ENCODE measurements at regions not wholly inside any gene's neighbourhood (a gene's known extent, or its start where the extent isn't known, plus 50 kb on each side); places are given as distances from the start of the nearest gene placed in this dataset.
"Not testable (repeated sequence)": the region's sequence is repeated elsewhere in the genome, so short reads cannot be mapped to it uniquely, and the experiment has no call there.

DNA sequence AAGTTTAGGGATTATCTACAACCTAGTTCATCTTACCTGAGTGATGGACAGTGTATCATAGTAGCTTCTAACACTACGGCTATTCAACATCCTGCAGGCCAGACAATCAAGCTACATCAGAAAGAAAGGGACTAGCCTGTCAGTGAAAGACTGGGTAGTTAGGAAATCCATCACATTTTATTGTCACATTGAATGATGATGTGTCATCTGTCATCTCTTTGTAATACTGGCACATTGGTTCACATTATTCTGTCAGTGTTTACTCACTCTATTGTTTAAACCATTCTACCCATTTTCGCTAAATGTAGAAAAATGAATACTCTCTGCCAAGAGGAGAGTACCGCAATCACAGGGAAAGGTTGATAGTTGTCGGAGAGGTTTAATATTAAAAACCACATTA, 1155.8 kb downstream of the TUSC7 start:
- no peak overlapping the region for H3K9ac ChIP-seq (ENCODE audit: low read length in 5 of 5)

DNA sequence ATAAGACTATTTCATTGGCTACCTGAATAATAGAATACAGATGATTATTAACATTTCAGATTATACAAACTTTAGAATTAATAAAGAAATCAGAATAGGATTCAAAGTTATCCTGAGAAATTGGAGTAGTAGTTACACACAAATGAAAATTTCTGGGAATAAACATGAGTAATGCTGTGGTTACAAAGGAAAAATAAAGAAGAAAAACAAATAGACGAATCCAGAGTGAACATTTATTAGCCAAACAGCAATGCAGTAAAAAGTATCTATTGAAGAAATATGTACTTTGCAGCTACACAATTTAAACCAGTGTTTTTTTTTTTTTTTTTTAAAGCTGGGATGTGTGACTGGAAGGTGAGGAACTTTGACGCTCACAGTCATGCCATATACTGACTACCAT, 1159.2 kb downstream of the TUSC7 start:
- H3K27me3 ChIP-seq (ENCODE audit: control insufficient read depth in 5 of 5, insufficient read depth in 4 of 5, low read length in 5 of 5): no peaks in the 10 kb centered on the region
- no peak overlapping the region for H3K27ac ChIP-seq (ENCODE audit: low read depth, low read length)
- H3K9me3 ChIP-seq (ENCODE audit: control insufficient read depth in 5 of 5, low read length in 5 of 5): no peaks in the 10 kb centered on the region
- H3K36me3 ChIP-seq (ENCODE audit: control insufficient read depth in 5 of 5, insufficient read depth in 5 of 5, low read length in 5 of 5): no peaks in the 10 kb centered on the region
- H3K4me3 ChIP-seq (ENCODE audit: low read depth in 1 of 5, low read length in 5 of 5): no peak overlapping the region
- H3K9ac ChIP-seq (ENCODE audit: low read length in 5 of 5): no peak overlapping the region
- H3K4me1 ChIP-seq (ENCODE audit: control insufficient read depth in 5 of 5, insufficient read depth in 5 of 5, low read length in 5 of 5): no peaks in the 10 kb centered on the region

More for the DNA sequence above, 1155.8 kb downstream of the TUSC7 start:
- H3K9me3 ChIP-seq (ENCODE audit: control insufficient read depth in 5 of 5, low read length in 5 of 5): no peaks in the 10 kb centered on the region
- H3K4me1 ChIP-seq (ENCODE audit: control insufficient read depth in 5 of 5, insufficient read depth in 5 of 5, low read length in 5 of 5): no peaks in the 10 kb centered on the region
- no peak overlapping the region for H3K4me3 ChIP-seq (ENCODE audit: low read depth in 1 of 5, low read length in 5 of 5)
- H3K27ac ChIP-seq (ENCODE audit: low read depth, low read length): no peak overlapping the region
- no peaks in the 10 kb centered on the region for H3K27me3 ChIP-seq (ENCODE audit: control insufficient read depth in 5 of 5, insufficient read depth in 4 of 5, low read length in 5 of 5)
- no peaks in the 10 kb centered on the region for H3K36me3 ChIP-seq (ENCODE audit: control insufficient read depth in 5 of 5, insufficient read depth in 5 of 5, low read length in 5 of 5)

- Histone ChIP-seq H3K27ac (ENCODE audit: low read depth, low read length) (no peak overlapping the region), H3K36me3 (ENCODE audit: control insufficient read depth in 5 of 5, insufficient read depth in 5 of 5, low read length in 5 of 5) (no peaks in the 10 kb centered on the region), H3K27me3 (ENCODE audit: control insufficient read depth in 5 of 5, insufficient read depth in 4 of 5, low read length in 5 of 5) (no peaks in the 10 kb centered on the region)
These were observed 1162.4 kb downstream of the TUSC7 start for GRCh38 chr3:117871934-117872333.

DNA sequence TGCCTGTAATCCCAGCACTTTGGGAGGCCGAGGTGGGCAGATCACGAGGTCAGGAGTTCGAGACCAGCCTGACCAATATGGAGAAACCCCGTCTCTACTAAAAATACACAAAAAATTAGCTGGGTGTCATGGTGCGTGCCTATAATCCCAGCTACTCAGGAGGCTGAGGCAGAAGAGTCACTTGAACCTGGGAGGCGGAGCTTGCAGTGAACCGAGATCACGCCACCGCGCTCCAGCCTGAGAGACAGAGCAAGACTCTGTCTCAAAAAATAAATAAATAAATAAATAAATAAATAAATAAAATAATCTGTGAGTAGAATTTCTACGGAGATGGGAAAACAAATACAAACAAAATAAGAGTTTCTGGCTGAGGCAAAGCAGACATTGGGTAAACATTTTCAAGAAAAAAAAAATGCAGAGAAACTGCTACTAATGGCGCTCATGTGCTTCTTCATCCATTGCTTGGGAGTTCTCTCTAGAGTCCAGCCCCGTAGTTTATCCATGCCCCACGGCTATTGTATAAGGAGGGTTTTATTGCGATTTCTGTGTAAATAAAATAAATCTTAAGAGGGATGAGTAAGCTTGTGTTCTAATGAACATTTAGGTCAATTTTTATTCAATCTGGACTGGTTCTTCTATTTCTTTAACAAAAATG, 1161.9 kb downstream of the IGSF11 start:
- not testable (repeated sequence) for H3K4me3 ChIP-seq (ENCODE audit: low read depth in 1 of 5, low read length in 5 of 5); H3K9me3 ChIP-seq (ENCODE audit: control insufficient read depth in 5 of 5, low read length in 5 of 5); H3K4me1 ChIP-seq (ENCODE audit: control insufficient read depth in 5 of 5, insufficient read depth in 5 of 5, low read length in 5 of 5); H3K27me3 ChIP-seq (ENCODE audit: control insufficient read depth in 5 of 5, insufficient read depth in 4 of 5, low read length in 5 of 5); H3K27ac ChIP-seq (ENCODE audit: low read depth, low read length); H3K9ac ChIP-seq (ENCODE audit: low read length in 5 of 5); H3K36me3 ChIP-seq (ENCODE audit: control insufficient read depth in 5 of 5, insufficient read depth in 5 of 5, low read length in 5 of 5)

More at GRCh38 chr3:117871934-117872333, 1162.4 kb downstream of the TUSC7 start:
- no peak overlapping the region for H3K4me3 ChIP-seq (ENCODE audit: low read depth in 1 of 5, low read length in 5 of 5)
- no peak overlapping the region for H3K9ac ChIP-seq (ENCODE audit: low read length in 5 of 5)
- H3K4me1 ChIP-seq (ENCODE audit: control insufficient read depth in 5 of 5, insufficient read depth in 5 of 5, low read length in 5 of 5): no peaks in the 10 kb centered on the region
- no peaks in the 10 kb centered on the region for H3K9me3 ChIP-seq (ENCODE audit: control insufficient read depth in 5 of 5, low read length in 5 of 5)

DNA sequence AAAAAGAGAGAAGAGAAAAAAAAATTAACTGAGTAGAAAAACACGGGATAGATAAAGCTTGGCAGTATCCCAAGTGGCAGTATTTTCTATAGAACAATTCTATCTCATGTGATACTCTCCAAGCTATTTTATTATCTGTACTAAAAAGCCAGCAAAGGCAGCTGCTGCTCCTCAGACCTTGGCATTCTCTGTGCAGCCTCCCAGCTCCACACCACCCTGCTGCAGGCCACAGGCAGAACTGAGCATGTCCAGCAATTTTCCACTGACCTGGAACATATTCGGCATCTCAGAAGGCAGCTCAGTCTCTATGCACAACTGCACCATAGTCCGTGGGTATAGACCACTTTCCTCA, 1161.4 kb downstream of the IGSF11 start:
- no peak overlapping the region for H3K9ac ChIP-seq (ENCODE audit: low read length in 5 of 5)
- no peaks in the 10 kb centered on the region for H3K4me1 ChIP-seq (ENCODE audit: control insufficient read depth in 5 of 5, insufficient read depth in 5 of 5, low read length in 5 of 5)
- no peak overlapping the region for H3K27ac ChIP-seq (ENCODE audit: low read depth, low read length)
- H3K27me3 ChIP-seq (ENCODE audit: control insufficient read depth in 5 of 5, insufficient read depth in 4 of 5, low read length in 5 of 5): no peaks in the 10 kb centered on the region
- no peaks in the 10 kb centered on the region for H3K36me3 ChIP-seq (ENCODE audit: control insufficient read depth in 5 of 5, insufficient read depth in 5 of 5, low read length in 5 of 5)
- no peak overlapping the region for H3K4me3 ChIP-seq (ENCODE audit: low read depth in 1 of 5, low read length in 5 of 5)
- no peaks in the 10 kb centered on the region for H3K9me3 ChIP-seq (ENCODE audit: control insufficient read depth in 5 of 5, low read length in 5 of 5)

DNA sequence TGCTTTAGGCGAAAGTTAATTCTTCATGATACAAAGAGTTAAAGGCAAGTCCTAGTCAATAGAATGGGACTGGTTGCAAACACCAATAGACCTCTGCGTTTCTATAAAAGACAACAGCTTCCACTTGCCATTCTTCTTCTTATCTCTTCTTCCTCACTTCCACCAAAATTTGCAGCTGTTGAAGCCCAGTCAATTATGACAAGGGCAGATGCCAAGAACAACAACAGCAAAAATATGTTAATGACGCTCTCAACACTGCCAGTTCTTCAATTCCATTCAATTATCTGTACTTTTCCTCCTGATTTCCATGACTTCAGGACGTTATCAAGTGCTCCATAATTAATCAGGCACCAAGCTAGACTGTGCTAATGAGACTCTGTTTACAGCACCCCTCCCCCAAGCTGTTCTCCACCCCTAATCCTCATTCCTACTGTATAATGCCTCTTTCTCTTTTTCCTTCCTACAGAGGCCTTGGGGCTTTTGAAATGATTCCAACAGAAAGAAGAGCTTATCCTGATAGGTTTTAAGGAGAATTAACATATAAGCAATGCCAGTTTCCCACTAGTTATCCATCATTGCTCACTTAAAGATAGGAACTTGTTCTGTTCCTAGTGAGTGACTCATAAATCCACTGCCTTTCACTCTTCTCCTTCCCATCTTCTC, 1160.5 kb downstream of the IGSF11 start:
- Histone ChIP-seq H3K36me3 (ENCODE audit: control insufficient read depth in 5 of 5, insufficient read depth in 5 of 5, low read length in 5 of 5) (no peaks in the 10 kb centered on the region), H3K4me1 (ENCODE audit: control insufficient read depth in 5 of 5, insufficient read depth in 5 of 5, low read length in 5 of 5) (no peaks in the 10 kb centered on the region), H3K9ac (ENCODE audit: low read length in 5 of 5) (no peak overlapping the region), H3K9me3 (ENCODE audit: control insufficient read depth in 5 of 5, low read length in 5 of 5) (no peaks in the 10 kb centered on the region), H3K27me3 (ENCODE audit: control insufficient read depth in 5 of 5, insufficient read depth in 4 of 5, low read length in 5 of 5) (no peaks in the 10 kb centered on the region), H3K27ac (ENCODE audit: low read depth, low read length) (no peak overlapping the region), H3K4me3 (ENCODE audit: low read depth in 1 of 5, low read length in 5 of 5) (no peak overlapping the region)

GRCh38 chr3:117874904-117875874, 1159.5 kb downstream of the IGSF11 start:
- Histone ChIP-seq H3K4me3 (ENCODE audit: low read depth in 1 of 5, low read length in 5 of 5) (no peak overlapping the region), H3K9ac (ENCODE audit: low read length in 5 of 5) (no peak overlapping the region), H3K27ac (ENCODE audit: low read depth, low read length) (no peak overlapping the region), H3K9me3 (ENCODE audit: control insufficient read depth in 5 of 5, low read length in 5 of 5) (no peaks in the 10 kb centered on the region), H3K36me3 (ENCODE audit: control insufficient read depth in 5 of 5, insufficient read depth in 5 of 5, low read length in 5 of 5) (no peaks in the 10 kb centered on the region), H3K27me3 (ENCODE audit: control insufficient read depth in 5 of 5, insufficient read depth in 4 of 5, low read length in 5 of 5) (no peaks in the 10 kb centered on the region), H3K4me1 (ENCODE audit: control insufficient read depth in 5 of 5, insufficient read depth in 5 of 5, low read length in 5 of 5) (no peaks in the 10 kb centered on the region)

DNA sequence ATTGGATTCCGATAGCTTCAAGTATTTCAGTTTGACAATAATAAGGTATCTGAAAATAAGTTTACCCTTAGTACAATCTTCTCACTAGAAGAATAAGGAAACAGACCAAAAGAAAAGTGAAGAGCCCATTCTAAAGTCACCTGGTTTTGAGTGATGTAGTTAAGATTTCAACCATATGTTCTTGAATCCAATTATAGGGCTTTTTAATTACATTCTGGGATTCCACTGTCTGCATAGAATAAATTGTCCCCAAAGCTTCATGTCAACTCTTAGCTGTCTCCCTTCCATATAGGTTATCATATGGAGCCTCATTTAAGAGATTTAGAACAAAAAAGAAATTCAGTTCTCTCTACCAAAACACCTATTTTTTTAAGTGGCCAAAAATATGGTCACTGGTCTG, 1158.8 kb downstream of the IGSF11 start:
- Histone ChIP-seq H3K9ac (ENCODE audit: low read length in 5 of 5) (no peak overlapping the region), H3K4me3 (ENCODE audit: low read depth in 1 of 5, low read length in 5 of 5) (no peak overlapping the region), H3K27ac (ENCODE audit: low read depth, low read length) (no peak overlapping the region), H3K4me1 (ENCODE audit: control insufficient read depth in 5 of 5, insufficient read depth in 5 of 5, low read length in 5 of 5) (no peaks in the 10 kb centered on the region), H3K36me3 (ENCODE audit: control insufficient read depth in 5 of 5, insufficient read depth in 5 of 5, low read length in 5 of 5) (no peaks in the 10 kb centered on the region), H3K9me3 (ENCODE audit: control insufficient read depth in 5 of 5, low read length in 5 of 5) (no peaks in the 10 kb centered on the region), H3K27me3 (ENCODE audit: control insufficient read depth in 5 of 5, insufficient read depth in 4 of 5, low read length in 5 of 5) (no peaks in the 10 kb centered on the region)

DNA sequence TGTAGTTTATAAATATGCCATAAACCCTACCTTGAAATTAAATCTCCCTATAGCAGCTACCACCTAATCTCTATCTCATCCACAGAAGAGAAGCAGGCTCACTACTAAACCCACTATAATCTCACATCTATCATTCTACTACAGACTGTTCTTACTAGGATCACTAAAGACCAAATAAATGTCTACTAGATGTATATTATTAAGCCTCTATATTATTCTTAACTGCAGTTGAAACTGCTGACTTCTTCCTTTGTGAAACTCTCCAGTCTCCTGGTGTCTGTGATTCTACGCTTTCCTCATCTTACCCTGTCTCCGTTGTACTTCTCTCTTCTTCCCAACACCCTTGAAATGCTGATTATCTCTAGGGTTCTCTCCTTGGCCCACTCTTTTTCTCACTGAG, 1154.0 kb downstream of the IGSF11 start:
- Histone ChIP-seq H3K9ac (ENCODE audit: low read length in 5 of 5) (no peak overlapping the region), H3K9me3 (ENCODE audit: control insufficient read depth in 5 of 5, low read length in 5 of 5) (no peaks in the 10 kb centered on the region), H3K27ac (ENCODE audit: low read depth, low read length) (no peak overlapping the region), H3K27me3 (ENCODE audit: control insufficient read depth in 5 of 5, insufficient read depth in 4 of 5, low read length in 5 of 5) (no peaks in the 10 kb centered on the region), H3K36me3 (ENCODE audit: control insufficient read depth in 5 of 5, insufficient read depth in 5 of 5, low read length in 5 of 5) (no peaks in the 10 kb centered on the region), H3K4me1 (ENCODE audit: control insufficient read depth in 5 of 5, insufficient read depth in 5 of 5, low read length in 5 of 5) (peaks cover 0 to 5% (median 0%) of the 10 kb centered on the region in 5 donors), H3K4me3 (ENCODE audit: low read depth in 1 of 5, low read length in 5 of 5) (no peak overlapping the region)

DNA sequence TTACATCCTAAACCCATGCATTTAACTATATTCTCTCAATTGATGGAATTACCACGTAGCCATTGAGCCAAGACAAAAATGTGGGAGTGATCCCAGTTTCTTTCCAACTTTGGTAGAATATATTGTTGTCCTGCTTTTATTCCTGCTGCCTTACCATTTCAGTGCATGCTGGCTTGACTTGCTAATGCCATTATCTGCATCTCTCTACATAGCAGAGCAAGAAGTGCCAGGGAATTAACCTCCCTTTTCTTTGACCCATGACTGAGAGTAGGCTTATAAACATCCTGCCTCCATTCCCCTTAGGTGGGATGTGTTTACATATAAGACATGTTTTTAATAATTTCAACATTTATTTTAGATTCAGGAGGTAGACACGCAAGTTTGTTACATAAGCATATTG, 1153.4 kb downstream of the IGSF11 start:
- Histone ChIP-seq H3K36me3 (ENCODE audit: control insufficient read depth in 5 of 5, insufficient read depth in 5 of 5, low read length in 5 of 5) (no peaks in the 10 kb centered on the region), H3K4me3 (ENCODE audit: low read depth in 1 of 5, low read length in 5 of 5) (no peak overlapping the region), H3K27ac (ENCODE audit: low read depth, low read length) (no peak overlapping the region), H3K4me1 (ENCODE audit: control insufficient read depth in 5 of 5, insufficient read depth in 5 of 5, low read length in 5 of 5) (peaks cover 0 to 5% (median 0%) of the 10 kb centered on the region in 5 donors), H3K27me3 (ENCODE audit: control insufficient read depth in 5 of 5, insufficient read depth in 4 of 5, low read length in 5 of 5) (no peaks in the 10 kb centered on the region), H3K9me3 (ENCODE audit: control insufficient read depth in 5 of 5, low read length in 5 of 5) (no peaks in the 10 kb centered on the region), H3K9ac (ENCODE audit: low read length in 5 of 5) (no peak overlapping the region)

All from subcutaneous abdominal adipose tissue (tissue), 5 donors.